8988T (cell line): ENCODE measurements at regions not wholly inside any gene's neighbourhood (a gene's known extent, or its start where the extent isn't known, plus 50 kb on each side); places are given as distances from the start of the nearest gene placed in this dataset.
"Not testable (repeated sequence)": the region's sequence is repeated elsewhere in the genome, so short reads cannot be mapped to it uniquely, and the experiment has no call there.

ENCODE experiments used
- DNase-seq: peaks from one replicate; pipeline ENCODE4 v3.0.0; 2011

DNA sequence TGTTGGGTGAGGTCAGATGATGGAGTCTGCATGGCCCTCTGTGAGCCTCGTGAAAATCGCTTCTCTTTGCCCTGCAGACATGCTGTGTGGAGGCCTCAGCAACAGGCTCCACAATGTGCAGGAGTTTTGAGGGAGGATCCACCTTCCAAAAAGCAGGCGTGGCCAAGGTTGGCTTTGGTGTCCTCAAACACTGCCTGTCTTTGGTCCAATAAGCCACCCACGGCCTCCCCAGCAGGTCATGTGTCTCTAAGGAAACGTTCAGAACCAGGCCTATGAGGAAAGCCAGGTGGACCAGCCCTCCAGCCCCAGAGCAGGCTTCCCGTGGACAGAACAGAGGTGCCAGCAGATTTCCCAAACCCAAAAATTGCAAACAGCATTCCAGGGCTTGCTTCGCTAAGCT, 340.7 kb upstream of the IRX2 start:
- DNase-seq, result no peak

DNA sequence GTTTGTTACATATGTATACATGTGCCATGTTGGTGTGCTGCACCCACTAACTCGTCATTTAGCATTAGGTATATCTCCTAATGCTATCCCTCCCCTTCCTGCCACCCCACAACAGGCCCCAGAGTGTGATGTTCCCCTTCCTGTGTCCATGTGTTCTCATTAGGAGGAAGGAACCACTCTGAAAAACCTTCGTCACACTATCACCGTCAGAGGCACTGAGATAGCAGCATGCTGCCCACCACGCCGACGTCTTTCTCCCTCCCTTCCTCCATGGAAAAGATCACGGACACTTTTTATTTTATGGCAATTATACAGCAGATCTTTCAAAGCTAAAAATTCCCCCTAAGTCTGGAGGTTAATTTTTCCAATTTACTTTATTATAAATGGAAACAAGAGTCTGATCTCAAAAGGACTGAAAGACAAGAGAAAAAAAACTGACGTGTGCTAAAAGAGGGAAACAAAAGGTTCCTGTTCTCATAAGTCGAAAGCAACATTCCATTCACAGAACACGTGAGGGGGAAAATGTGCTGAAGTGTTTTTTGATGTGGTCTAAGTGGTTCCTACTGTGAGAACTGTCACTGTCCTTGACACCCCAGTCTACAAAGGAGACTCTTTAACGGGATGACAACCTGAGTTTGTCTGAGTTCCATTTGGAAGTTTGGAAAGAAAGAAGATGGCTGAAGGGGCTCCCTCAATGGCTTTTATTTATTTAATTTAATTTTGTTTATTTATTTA, 339.7 kb upstream of the IRX2 start:
- no peak for DNase-seq

DNA sequence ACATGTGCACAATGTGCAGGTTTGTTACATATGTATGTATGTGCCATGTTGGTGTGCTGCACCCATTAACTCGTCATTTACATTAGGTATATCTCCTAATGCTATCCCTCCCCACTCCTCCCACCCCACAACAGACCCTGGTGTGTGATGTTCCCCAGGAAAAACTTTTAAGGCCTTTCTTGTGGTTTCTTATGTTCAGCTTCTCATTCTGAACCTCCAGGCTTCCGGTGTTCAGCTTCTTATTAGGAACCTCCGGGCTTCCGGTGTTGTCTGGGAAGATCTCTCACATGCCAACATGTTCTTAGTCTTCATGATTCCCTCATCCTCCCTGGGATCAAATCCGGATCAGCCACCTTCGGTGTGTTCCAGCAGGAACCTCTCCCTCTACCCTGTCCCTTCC, 338.8 kb upstream of the IRX2 start:
- not testable (repeated sequence) for DNase-seq

- no peak for DNase-seq
These were observed 328.9 kb upstream of the IRX2 start for GRCh38 chr5:3080366-3080765.

DNA sequence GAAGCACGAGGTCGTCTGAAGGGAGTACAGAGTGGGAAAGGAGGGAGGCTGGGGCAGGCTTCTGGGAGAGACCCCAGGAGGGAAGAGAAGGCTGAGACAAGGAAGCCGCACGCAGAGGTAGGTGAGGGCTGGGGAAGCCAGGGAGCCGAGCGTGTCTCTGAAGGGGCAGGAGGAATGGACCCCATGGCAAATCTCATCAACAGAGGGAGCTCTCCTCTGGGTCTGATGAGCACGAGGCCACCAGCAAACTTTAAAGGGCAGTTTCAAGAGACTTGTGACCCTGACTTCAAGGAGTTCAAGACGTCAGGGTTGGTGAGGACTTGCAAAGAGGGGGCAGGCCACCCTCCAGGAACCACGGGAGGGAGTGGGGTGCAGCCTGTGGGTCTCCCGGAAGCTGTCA, 326.2 kb upstream of the IRX2 start:
- DNase-seq, result no peak

DNA sequence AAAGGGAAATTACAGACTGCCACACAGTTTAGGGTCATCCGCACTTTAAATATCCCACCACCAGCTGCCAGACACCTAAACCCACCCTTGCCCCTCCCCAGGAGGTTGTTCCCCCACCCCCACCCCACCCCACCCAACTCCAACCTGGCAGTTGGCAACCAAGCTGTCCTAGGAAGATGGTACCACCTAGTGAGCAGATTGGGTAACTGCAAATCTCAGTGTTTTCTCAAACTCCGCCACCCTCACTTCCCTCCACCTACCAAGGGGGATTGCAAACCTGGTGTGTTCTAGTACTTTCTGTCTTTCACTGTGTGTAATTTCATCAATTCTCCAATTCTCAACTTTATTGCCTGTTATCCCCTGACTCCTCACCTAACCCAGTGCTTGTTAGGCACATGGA, 323.8 kb upstream of the IRX2 start:
- DNase-seq, result no peak

GRCh38 chr5:3068401-3068800, 316.9 kb upstream of the IRX2 start:
- DNase-seq, result no peak

DNA sequence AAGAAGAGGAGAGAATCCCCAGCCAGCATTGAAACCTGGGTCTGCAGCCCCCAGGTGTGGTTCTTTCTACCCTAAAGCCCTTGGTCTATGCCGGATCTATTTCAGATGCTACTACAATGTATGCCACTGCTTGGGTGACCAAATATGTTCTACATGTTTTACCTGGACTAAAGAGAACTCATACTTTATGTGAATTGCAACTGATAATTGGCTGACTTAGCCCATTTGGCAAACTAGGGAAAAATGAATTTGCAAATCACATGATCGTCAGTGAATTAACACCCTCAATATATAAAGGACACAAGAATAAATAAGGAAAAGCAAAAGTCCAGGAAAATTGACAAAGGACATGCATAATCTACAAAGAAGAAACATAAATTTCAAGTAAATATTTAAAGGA, 308.8 kb upstream of the IRX2 start:
- no peak for DNase-seq

- no peak for DNase-seq
These were observed 308.0 kb upstream of the IRX2 start for GRCh38 chr5:3059488-3059887.

- no peak for DNase-seq
These were observed 307.5 kb upstream of the IRX2 start for GRCh38 chr5:3058942-3059341.

GRCh38 chr5:3056866-3057265, 305.4 kb upstream of the IRX2 start:
- DNase-seq, result no peak

- no peak for DNase-seq
These were observed 299.9 kb upstream of the IRX2 start for GRCh38 chr5:3051400-3051799.

GRCh38 chr5:3050863-3051262, 299.4 kb upstream of the IRX2 start:
- DNase-seq, result no peak

DNA sequence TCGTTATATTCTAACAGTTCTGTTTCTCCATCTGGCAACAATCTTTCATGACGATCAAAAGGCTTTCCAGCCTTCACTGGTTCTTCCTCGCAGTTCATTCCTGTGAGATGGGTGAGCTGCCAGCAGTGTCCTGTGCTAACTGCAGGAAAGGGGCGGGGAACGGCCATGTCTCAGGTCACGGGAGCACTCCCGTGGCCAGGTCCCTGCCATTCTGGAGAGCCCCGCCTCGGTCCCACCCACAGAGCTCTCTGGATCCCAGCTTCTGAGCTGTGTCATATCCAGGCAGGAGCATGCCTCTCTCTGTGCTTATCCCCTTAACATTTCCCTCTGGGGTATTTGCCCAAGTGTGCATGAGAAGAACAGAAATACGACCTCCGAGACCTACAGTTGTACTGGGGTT, 297.8 kb upstream of the IRX2 start:
- DNase-seq, result no peak

DNA sequence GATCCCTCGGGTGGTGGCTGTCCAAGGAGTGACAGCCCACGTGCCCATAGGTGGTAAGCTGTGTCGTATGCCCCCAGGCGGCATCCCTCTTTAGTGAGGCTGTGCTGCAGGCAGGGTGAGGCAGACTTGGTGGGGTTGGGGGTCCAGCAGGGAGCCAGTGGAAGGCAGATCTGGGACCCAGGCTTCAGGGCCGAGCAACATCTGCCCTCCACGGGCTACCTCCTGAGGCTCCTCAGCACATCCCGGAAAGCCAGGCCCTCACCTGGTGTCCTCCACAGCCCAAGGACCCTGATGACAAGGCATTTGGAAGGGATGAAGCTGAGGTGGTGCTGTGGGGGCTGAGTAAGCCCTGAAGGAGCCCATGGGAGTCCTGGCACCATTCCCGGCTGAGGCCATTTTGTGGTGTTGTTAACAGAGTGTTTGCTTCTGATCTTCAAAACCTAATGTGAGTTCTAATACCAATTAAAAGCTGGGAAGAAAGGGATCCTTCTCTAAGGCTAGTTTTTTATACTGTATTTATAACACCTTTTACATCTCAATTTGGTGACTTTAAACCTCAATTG, 295.8 kb upstream of the IRX2 start:
- no peak for DNase-seq

- DNase-seq, result no peak
These were observed 292.1 kb upstream of the IRX2 start for GRCh38 chr5:3043600-3043999.

GRCh38 chr5:3041001-3041400, 289.5 kb upstream of the IRX2 start:
- no peak for DNase-seq

DNA sequence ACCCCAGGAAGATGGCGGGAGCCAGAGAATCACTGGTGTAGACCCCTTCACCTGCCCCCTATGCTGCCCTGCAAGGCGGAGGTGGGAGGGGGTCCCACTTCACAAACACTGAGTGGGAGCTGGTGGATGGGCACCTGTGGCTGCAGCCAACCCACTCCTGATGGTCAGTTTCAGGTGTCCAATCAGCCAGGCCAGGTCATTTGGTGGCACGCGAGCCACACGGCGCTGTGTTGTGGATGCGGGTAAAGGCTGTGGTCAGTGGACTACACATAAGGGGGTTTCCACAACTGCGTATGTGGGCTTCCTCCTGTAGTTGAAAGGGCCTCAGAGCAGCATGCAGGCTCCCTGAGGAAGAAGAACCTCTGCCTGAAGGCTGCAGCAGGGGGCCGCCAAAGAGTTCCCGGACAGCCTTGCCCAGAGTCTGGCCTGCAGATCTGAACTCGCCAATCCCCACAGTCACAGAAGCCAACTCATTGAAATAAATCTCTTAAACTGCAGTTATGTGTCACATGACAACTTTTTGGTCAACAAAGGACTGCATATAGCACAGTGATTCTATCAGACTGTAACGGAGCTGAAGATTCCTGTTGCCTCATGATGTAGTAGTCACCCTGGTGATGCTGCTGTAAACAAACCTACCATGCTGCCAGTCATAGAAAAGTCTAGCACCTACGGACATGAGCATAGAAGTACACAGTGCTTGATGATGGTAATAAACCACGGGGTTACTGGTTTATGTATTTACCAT, 284.7 kb upstream of the IRX2 start:
- DNase-seq, result no peak

GRCh38 chr5:3035452-3035851, 284.0 kb upstream of the IRX2 start:
- DNase-seq, result peak; percentile 4

GRCh38 chr5:3034881-3035280, 283.4 kb upstream of the IRX2 start:
- DNase-seq, result no peak

- DNase-seq, result no peak
These were observed 283.0 kb upstream of the IRX2 start for GRCh38 chr5:3034449-3034848.

DNA sequence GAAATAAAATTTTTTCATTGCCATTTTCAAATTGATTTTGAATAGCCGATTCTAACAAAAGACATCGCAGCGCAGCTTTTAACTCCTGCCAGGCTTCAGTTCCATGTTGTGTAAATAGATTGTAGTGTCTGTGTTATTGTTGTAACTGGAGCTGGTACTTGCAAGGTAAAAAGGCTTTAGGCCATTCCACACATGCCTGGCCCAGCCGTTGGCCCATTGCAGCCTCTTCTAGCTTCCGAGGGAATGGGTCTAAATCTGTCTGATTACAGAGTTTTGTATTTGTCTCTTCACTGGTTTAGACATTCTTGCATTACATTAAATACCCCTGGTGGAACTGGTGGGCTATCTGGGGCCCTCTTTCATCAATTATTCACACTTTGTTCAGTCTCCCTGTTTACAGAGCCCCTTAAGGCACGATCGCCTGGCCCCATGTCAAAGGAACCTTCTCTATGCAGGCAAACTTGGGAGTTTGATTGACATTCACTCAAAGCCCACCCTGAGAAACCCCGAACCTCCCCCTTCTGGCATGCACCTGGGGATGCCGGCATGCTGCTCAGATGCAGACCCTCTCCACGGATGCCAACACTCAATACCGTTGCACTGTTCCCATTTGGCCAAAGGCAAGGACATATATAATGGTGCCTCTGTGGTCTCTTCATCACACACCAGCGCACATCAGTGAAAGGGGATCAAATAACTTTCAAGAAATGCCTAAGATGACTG, 281.7 kb upstream of the IRX2 start:
- DNase-seq, result no peak

DNA sequence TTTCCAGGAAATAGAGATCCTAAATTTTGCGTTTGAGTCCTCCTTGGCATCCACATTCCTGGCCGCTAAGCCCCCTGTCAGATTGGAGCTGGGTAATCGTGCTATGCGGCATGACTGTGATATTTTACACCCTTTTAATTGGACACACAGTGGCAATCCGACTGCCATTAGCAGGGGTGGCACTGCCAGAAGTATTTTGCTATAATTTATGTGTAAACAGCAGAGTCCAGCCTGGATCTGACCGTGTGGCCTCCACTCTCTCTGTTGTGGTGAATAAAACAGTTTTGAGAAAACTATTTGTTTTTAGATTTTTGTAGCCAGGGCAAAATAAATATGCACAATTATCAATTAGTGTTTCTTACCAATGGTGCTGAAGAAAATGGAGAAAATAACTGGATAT, 281.0 kb upstream of the IRX2 start:
- no peak for DNase-seq
